ENCODE measurements at regions not wholly inside any gene's neighbourhood (a gene's known extent, or its start where the extent isn't known, plus 50 kb on each side); places are given as distances from the start of the nearest gene placed in this dataset.

GRCh38 chr11:87871056-87871455, 304.2 kb downstream of the RAB38 start:
- Histone ChIP-seq H3K4me1 (ENCODE audit: control insufficient read depth, insufficient read depth, low read length, poor library complexity, severe bottlenecking) (no peaks in the 10 kb centered on the region), H3K9me3 (ENCODE audit: control insufficient read depth in 2 of 2, low read length in 2 of 2) (no peaks in the 10 kb centered on the region), H3K27ac (ENCODE audit: insufficient read depth, low read length, poor library complexity, severe bottlenecking) (no peak overlapping the region), H3K36me3 (ENCODE audit: control insufficient read depth, insufficient read depth, low read length) (no peaks in the 10 kb centered on the region), H3K4me3 (ENCODE audit: low read depth, low read length) (no peak overlapping the region), H3K27me3 (ENCODE audit: control insufficient read depth, insufficient read depth, low read length) (no peaks in the 10 kb centered on the region)
- Mint-ChIP-seq H3K4me1 (no peaks in the 10 kb centered on the region), H3K4me3 (no peak overlapping the region), H3K36me3 (no peaks in the 10 kb centered on the region), H3K9me3 (peaks cover 0 to 3% (median 0%) of the 10 kb centered on the region in 7 donors), H3K27ac (no peak overlapping the region), H3K27me3 (no peaks in the 10 kb centered on the region)
- ATAC-seq (ENCODE audit: low read depth in 2 of 2) (no peak), DNase-seq (no peak)

- no peak overlapping the region for H3K27ac ChIP-seq (ENCODE audit: insufficient read depth, low read length, poor library complexity, severe bottlenecking)
- DNase-seq (no peak), ATAC-seq (ENCODE audit: low read depth in 2 of 2) (no peak)
- Mint-ChIP-seq H3K27ac (no peak overlapping the region), H3K9me3 (peaks cover 0 to 3% (median 0%) of the 10 kb centered on the region in 7 donors), H3K4me3 (no peak overlapping the region), H3K4me1 (no peaks in the 10 kb centered on the region), H3K27me3 (no peaks in the 10 kb centered on the region), H3K36me3 (no peaks in the 10 kb centered on the region)
- no peaks in the 10 kb centered on the region for H3K36me3 ChIP-seq (ENCODE audit: control insufficient read depth, insufficient read depth, low read length)
- H3K4me1 ChIP-seq (ENCODE audit: control insufficient read depth, insufficient read depth, low read length, poor library complexity, severe bottlenecking), result no peaks in the 10 kb centered on the region
- H3K9me3 ChIP-seq (ENCODE audit: control insufficient read depth in 2 of 2, low read length in 2 of 2), result no peaks in the 10 kb centered on the region
- H3K4me3 ChIP-seq (ENCODE audit: low read depth, low read length), result no peak overlapping the region
- H3K27me3 ChIP-seq (ENCODE audit: control insufficient read depth, insufficient read depth, low read length), result no peaks in the 10 kb centered on the region
Measured at GRCh38 chr11:87870086-87870485, 305.2 kb downstream of the RAB38 start.

DNA sequence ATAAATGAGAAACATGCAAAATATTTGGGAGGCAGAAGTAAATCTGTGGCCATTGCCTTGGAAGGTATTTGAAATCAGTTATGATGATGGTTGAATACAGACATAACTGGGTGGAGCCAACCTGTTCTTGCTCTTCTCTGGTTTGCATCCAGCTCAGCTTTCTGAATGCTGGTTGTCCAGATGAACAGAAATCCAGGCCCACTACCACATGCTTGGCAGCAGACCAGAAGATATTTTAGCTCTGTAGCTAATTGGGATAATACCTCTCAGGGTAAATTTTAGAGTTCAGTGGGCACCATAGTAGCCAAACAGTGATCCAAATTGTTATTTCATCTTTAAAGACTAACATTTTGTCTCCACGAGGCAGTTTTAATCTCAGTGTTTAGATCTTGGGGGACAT, 308.3 kb downstream of the RAB38 start:
- Mint-ChIP-seq H3K36me3 (no peaks in the 10 kb centered on the region), H3K4me1 (no peaks in the 10 kb centered on the region), H3K27ac (no peak overlapping the region), H3K27me3 (no peaks in the 10 kb centered on the region), H3K4me3 (no peak overlapping the region), H3K9me3 (peaks cover 0 to 4% (median 0%) of the 10 kb centered on the region in 7 donors)
- H3K4me3 ChIP-seq (ENCODE audit: low read depth, low read length), result no peak overlapping the region
- no peaks in the 10 kb centered on the region for H3K9me3 ChIP-seq (ENCODE audit: control insufficient read depth in 2 of 2, low read length in 2 of 2)
- DNase-seq (no peak), ATAC-seq (ENCODE audit: low read depth in 2 of 2) (no peak)
- no peaks in the 10 kb centered on the region for H3K27me3 ChIP-seq (ENCODE audit: control insufficient read depth, insufficient read depth, low read length)
- no peaks in the 10 kb centered on the region for H3K4me1 ChIP-seq (ENCODE audit: control insufficient read depth, insufficient read depth, low read length, poor library complexity, severe bottlenecking)
- no peak overlapping the region for H3K27ac ChIP-seq (ENCODE audit: insufficient read depth, low read length, poor library complexity, severe bottlenecking)
- no peaks in the 10 kb centered on the region for H3K36me3 ChIP-seq (ENCODE audit: control insufficient read depth, insufficient read depth, low read length)

DNA sequence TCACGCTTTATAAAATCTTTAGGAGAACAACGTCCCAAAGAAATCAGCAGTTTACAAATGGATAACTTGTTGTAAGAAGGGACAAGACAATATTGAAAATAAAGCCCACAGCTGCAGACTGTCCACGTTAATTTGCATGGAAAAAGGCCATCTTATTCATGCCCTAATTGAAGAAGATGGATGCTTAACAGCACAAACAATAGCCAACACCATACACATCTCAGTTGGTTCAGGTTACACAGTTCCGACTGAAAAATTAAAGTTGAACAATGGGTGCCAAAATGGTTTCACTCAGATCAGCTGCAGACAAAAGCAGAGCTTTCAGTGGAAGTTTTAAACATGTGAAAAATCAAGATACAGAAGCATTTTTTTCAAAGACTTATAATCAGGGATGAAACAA, 314.2 kb downstream of the RAB38 start:
- Mint-ChIP-seq H3K4me1 (no peaks in the 10 kb centered on the region), H3K4me3 (no peak overlapping the region), H3K9me3 (peaks cover 0 to 4% (median 0%) of the 10 kb centered on the region in 7 donors), H3K27ac (no peak overlapping the region), H3K27me3 (no peaks in the 10 kb centered on the region), H3K36me3 (no peaks in the 10 kb centered on the region)
- Histone ChIP-seq H3K4me1 (ENCODE audit: control insufficient read depth, insufficient read depth, low read length, poor library complexity, severe bottlenecking) (no peaks in the 10 kb centered on the region), H3K27ac (ENCODE audit: insufficient read depth, low read length, poor library complexity, severe bottlenecking) (no peak overlapping the region), H3K9me3 (ENCODE audit: control insufficient read depth in 2 of 2, low read length in 2 of 2) (no peaks in the 10 kb centered on the region), H3K27me3 (ENCODE audit: control insufficient read depth, insufficient read depth, low read length) (no peaks in the 10 kb centered on the region), H3K36me3 (ENCODE audit: control insufficient read depth, insufficient read depth, low read length) (no peaks in the 10 kb centered on the region), H3K4me3 (ENCODE audit: low read depth, low read length) (no peak overlapping the region)
- no peak for ATAC-seq (ENCODE audit: low read depth in 2 of 2)
- DNase-seq, result no peak

DNA sequence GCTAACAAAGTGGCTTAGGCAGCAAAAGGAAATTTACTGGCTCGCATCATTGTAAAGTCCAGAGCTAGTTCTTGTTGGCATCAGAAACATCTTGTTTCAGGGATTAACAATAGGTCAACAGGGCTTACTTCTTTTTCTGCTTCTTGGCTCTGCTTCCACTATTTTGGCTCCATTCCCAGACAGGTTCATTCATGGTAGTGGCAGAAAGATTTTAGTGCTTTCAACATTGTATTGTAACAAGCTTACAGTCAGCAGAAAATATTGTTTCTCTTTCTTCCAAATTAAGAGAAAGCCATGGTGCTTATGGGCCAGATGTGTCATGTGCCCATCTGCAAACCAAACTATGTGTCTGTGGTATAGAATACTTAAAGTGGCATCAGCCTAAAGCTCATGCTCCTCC, 315.6 kb downstream of the RAB38 start:
- Histone ChIP-seq H3K36me3 (ENCODE audit: control insufficient read depth, insufficient read depth, low read length) (no peaks in the 10 kb centered on the region), H3K27ac (ENCODE audit: insufficient read depth, low read length, poor library complexity, severe bottlenecking) (no peak overlapping the region), H3K4me1 (ENCODE audit: control insufficient read depth, insufficient read depth, low read length, poor library complexity, severe bottlenecking) (no peaks in the 10 kb centered on the region), H3K4me3 (ENCODE audit: low read depth, low read length) (no peak overlapping the region), H3K9me3 (ENCODE audit: control insufficient read depth in 2 of 2, low read length in 2 of 2) (no peaks in the 10 kb centered on the region), H3K27me3 (ENCODE audit: control insufficient read depth, insufficient read depth, low read length) (no peaks in the 10 kb centered on the region)
- H3K27ac Mint-ChIP-seq, result no peak overlapping the region
- H3K9me3 Mint-ChIP-seq, result peaks cover 0 to 2% (median 0%) of the 10 kb centered on the region in 7 donors
- H3K27me3 Mint-ChIP-seq, result no peaks in the 10 kb centered on the region
- no peaks in the 10 kb centered on the region for H3K36me3 Mint-ChIP-seq
- DNase-seq (no peak), ATAC-seq (ENCODE audit: low read depth in 2 of 2) (no peak)
- no peaks in the 10 kb centered on the region for H3K4me1 Mint-ChIP-seq
- H3K4me3 Mint-ChIP-seq, result no peak overlapping the region

- H3K36me3 Mint-ChIP-seq, result no peaks in the 10 kb centered on the region
- H3K27ac ChIP-seq (ENCODE audit: insufficient read depth, low read length, poor library complexity, severe bottlenecking), result no peak overlapping the region
- H3K4me1 ChIP-seq (ENCODE audit: control insufficient read depth, insufficient read depth, low read length, poor library complexity, severe bottlenecking), result no peaks in the 10 kb centered on the region
- H3K36me3 ChIP-seq (ENCODE audit: control insufficient read depth, insufficient read depth, low read length), result no peaks in the 10 kb centered on the region
- H3K9me3 ChIP-seq (ENCODE audit: control insufficient read depth in 2 of 2, low read length in 2 of 2), result no peaks in the 10 kb centered on the region
- H3K4me3 ChIP-seq (ENCODE audit: low read depth, low read length), result no peak overlapping the region
- no peaks in the 10 kb centered on the region for H3K4me1 Mint-ChIP-seq
- no peak overlapping the region for H3K4me3 Mint-ChIP-seq
- ATAC-seq (ENCODE audit: low read depth in 2 of 2) (no peak), DNase-seq (no peak)
- peaks cover 5% of the 10 kb centered on the region for H3K27me3 Mint-ChIP-seq
- H3K27me3 ChIP-seq (ENCODE audit: control insufficient read depth, insufficient read depth, low read length), result no peaks in the 10 kb centered on the region
- H3K9me3 Mint-ChIP-seq, result peaks cover 0 to 3% (median 0%) of the 10 kb centered on the region in 7 donors
- no peak overlapping the region for H3K27ac Mint-ChIP-seq
Measured at GRCh38 chr11:87851827-87852226, 323.4 kb downstream of the RAB38 start.

DNA sequence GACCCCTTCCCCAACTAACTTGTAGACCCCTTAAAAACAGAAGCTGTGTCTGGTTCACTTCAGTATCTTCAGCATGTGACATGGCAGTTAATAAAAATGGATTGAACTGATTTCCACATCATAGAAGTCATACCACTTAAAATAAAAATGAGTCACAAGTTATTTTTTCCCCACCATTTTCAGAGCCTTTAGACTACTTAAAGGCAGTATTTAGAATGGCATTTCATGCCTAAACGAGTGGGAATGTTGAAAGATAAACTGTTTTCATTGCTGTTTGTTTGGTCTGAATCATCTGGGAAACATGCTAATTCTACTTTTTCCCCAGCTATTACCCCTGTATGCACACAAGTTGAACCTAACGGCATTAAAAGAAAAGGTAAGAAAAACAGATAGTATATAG, 324.0 kb downstream of the RAB38 start:
- Histone ChIP-seq H3K4me3 (ENCODE audit: low read depth, low read length) (no peak overlapping the region), H3K27ac (ENCODE audit: insufficient read depth, low read length, poor library complexity, severe bottlenecking) (no peak overlapping the region), H3K4me1 (ENCODE audit: control insufficient read depth, insufficient read depth, low read length, poor library complexity, severe bottlenecking) (no peaks in the 10 kb centered on the region), H3K9me3 (ENCODE audit: control insufficient read depth in 2 of 2, low read length in 2 of 2) (no peaks in the 10 kb centered on the region), H3K36me3 (ENCODE audit: control insufficient read depth, insufficient read depth, low read length) (no peaks in the 10 kb centered on the region), H3K27me3 (ENCODE audit: control insufficient read depth, insufficient read depth, low read length) (no peaks in the 10 kb centered on the region)
- H3K4me3 Mint-ChIP-seq, result no peak overlapping the region
- no peak overlapping the region for H3K27ac Mint-ChIP-seq
- ATAC-seq (ENCODE audit: low read depth in 2 of 2) (no peak), DNase-seq (no peak)
- peaks cover 5% of the 10 kb centered on the region for H3K27me3 Mint-ChIP-seq
- H3K4me1 Mint-ChIP-seq, result no peaks in the 10 kb centered on the region
- H3K36me3 Mint-ChIP-seq, result no peaks in the 10 kb centered on the region
- peaks cover 0 to 3% (median 0%) of the 10 kb centered on the region in 7 donors for H3K9me3 Mint-ChIP-seq

- Mint-ChIP-seq H3K27ac (no peak overlapping the region), H3K9me3 (peaks cover 0 to 3% (median 0%) of the 10 kb centered on the region in 7 donors), H3K4me1 (no peaks in the 10 kb centered on the region), H3K36me3 (no peaks in the 10 kb centered on the region), H3K27me3 (peaks cover 5% of the 10 kb centered on the region), H3K4me3 (no peak overlapping the region)
- ATAC-seq (ENCODE audit: low read depth in 2 of 2), result no peak
- no peaks in the 10 kb centered on the region for H3K36me3 ChIP-seq (ENCODE audit: control insufficient read depth, insufficient read depth, low read length)
- no peak overlapping the region for H3K27ac ChIP-seq (ENCODE audit: insufficient read depth, low read length, poor library complexity, severe bottlenecking)
- DNase-seq, result no peak
- H3K4me3 ChIP-seq (ENCODE audit: low read depth, low read length), result no peak overlapping the region
- no peaks in the 10 kb centered on the region for H3K4me1 ChIP-seq (ENCODE audit: control insufficient read depth, insufficient read depth, low read length, poor library complexity, severe bottlenecking)
- H3K9me3 ChIP-seq (ENCODE audit: control insufficient read depth in 2 of 2, low read length in 2 of 2), result no peaks in the 10 kb centered on the region
- H3K27me3 ChIP-seq (ENCODE audit: control insufficient read depth, insufficient read depth, low read length), result no peaks in the 10 kb centered on the region
Measured at GRCh38 chr11:87849216-87849615, 326.0 kb downstream of the RAB38 start.

All from CD4-positive, CD25-positive, alpha-beta regulatory T cell (primary cell).